ENCODE measurements at regions not wholly inside any gene's neighbourhood (a gene's known extent, or its start where the extent isn't known, plus 50 kb on each side); places are given as distances from the start of the nearest gene placed in this dataset.

GRCh38 chr5:119996128-119996527 lies 366.8 kb downstream of the FAM170A start:
- no peaks in the 10 kb centered on the region for H3K79me2 ChIP-seq (ENCODE audit: insufficient read depth)
- no peaks in the 10 kb centered on the region for H3K9me2 ChIP-seq
- no peaks in the 10 kb centered on the region for H3K36me3 ChIP-seq (replicated peaks in 1 of 2; ENCODE audit: control insufficient read depth in 1 of 2, insufficient read depth in 2 of 2, low read length in 1 of 2)
- H4K20me1 ChIP-seq (ENCODE audit: insufficient read depth) = no peaks in the 10 kb centered on the region
- CTCF ChIA-PET = interaction anchor here (1.2 kb wide), 1 partner anchor 9 kb away, joined by 3 read pairs; no protein-coding TSS in a partner anchor
- no peak overlapping the region for H3K4me3 ChIP-seq (ENCODE audit: low read depth in 2 of 2, low read length in 1 of 2)
- no peak overlapping the region for H3K4me2 ChIP-seq
- no peaks in the 10 kb centered on the region for H3K9me3 ChIP-seq
- no peaks in the 10 kb centered on the region for H3F3A ChIP-seq (replicated peaks; ENCODE audit: insufficient read depth)
- H2AFZ ChIP-seq (ENCODE audit: low read depth) = no peak overlapping the region
- TF ChIP-seq FOXJ3 (CRISPR knock-in tag; IDR thresholded peaks at IDR 0.05) (no peak), TCF12 (IDR thresholded peaks at IDR 0.05) (peak; percentile 50; the same call in 1 of the 2 replicates)
- TF ChIP-seq, protein P1, sequence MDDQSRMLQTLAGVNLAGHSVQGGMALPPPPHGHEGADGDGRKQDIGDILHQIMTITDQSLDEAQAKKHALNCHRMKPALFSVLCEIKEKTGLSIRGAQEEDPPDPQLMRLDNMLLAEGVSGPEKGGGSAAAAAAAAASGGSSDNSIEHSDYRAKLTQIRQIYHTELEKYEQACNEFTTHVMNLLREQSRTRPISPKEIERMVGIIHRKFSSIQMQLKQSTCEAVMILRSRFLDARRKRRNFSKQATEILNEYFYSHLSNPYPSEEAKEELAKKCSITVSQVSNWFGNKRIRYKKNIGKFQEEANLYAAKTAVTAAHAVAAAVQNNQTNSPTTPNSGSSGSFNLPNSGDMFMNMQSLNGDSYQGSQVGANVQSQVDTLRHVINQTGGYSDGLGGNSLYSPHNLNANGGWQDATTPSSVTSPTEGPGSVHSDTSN (IDR thresholded peaks at IDR 0.05) = peak; percentile 17; the same call in 1 of the 2 replicates
- no peaks in the 10 kb centered on the region; a peak in 2 of 4 replicates for H3K4me1 ChIP-seq (ENCODE audit: control insufficient read depth in 1 of 2, insufficient read depth in 2 of 2, low read depth in 1 of 2, low read length in 1 of 2)
- POLR2A ChIA-PET = no interaction called here
- no peaks in the 10 kb centered on the region for H3K27me3 ChIP-seq (ENCODE audit: insufficient read depth)
- H3K9ac ChIP-seq = no peak overlapping the region
- DNase-seq = no peak
- no peak overlapping the region for H3K27ac ChIP-seq (ENCODE audit: low read depth in 2 of 2, low read length in 1 of 2)
- 59% methylated on average over 2 of the region's 2 CpGs for WGBS (ENCODE audit: low lambda C conversion rate)

DNA sequence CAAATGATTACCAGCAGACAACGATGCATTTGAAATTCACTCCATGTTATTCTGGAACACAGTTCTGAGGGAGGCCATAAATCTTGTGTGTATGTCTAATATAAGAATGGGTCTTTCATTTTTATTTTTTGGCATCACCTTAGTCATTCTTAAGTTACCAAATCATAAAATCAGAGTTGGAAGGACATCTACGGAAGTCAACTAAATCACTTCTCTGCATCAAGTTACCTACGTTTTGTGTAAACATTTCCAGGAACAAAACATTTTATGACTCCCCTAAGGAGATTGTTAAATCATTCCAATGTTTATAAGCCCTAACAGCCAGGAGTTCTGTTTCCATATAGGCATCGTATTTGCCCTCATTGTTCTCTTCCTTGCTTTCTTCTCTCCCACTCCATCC lies 378.2 kb downstream of the FAM170A start:
- Histone ChIP-seq H3K27ac (ENCODE audit: low read depth in 2 of 2, low read length in 1 of 2) (no peak overlapping the region), H3K4me2 (no peak overlapping the region), H2AFZ (ENCODE audit: low read depth) (0 out of 2 replicates have a peak overlapping the region, but pooled peaks have one; percentile 25), H3K27me3 (ENCODE audit: insufficient read depth) (no peaks in the 10 kb centered on the region), H3K9me3 (no peaks in the 10 kb centered on the region), H3K79me2 (ENCODE audit: insufficient read depth) (no peaks in the 10 kb centered on the region), H3K9me2 (no peaks in the 10 kb centered on the region), H3K36me3 (replicated peaks in 1 of 2; ENCODE audit: control insufficient read depth in 1 of 2, insufficient read depth in 2 of 2, low read length in 1 of 2) (no peaks in the 10 kb centered on the region), H3K4me3 (ENCODE audit: low read depth in 2 of 2, low read length in 1 of 2) (no peak overlapping the region), H4K20me1 (ENCODE audit: insufficient read depth) (no peaks in the 10 kb centered on the region), H3K9ac (no peak overlapping the region), H3K4me1 (ENCODE audit: control insufficient read depth in 1 of 2, insufficient read depth in 2 of 2, low read depth in 1 of 2, low read length in 1 of 2) (no peaks in the 10 kb centered on the region), H3F3A (replicated peaks; ENCODE audit: insufficient read depth) (no peaks in the 10 kb centered on the region)
- POLR2A ChIA-PET = no interaction called here
- DNase-seq = no peak
- CTCF ChIA-PET = no interaction called here
- TF ChIP-seq, protein P1 (IDR thresholded peaks at IDR 0.05) = no peak
- TF ChIP-seq RAD21 (IDR thresholded peaks at IDR 0.05; ENCODE audit: low read length) (no peak), FOXJ3 (CRISPR knock-in tag; IDR thresholded peaks at IDR 0.05) (no peak), RXRA (IDR thresholded peaks at IDR 0.05; ENCODE audit: borderline replicate concordance, low read depth) (no peak), RCOR1 (IDR thresholded peaks at IDR 0.05; ENCODE audit: low read length) (no peak), USF2 (IDR thresholded peaks at IDR 0.05; ENCODE audit: borderline replicate concordance, low read depth, low read length) (no peak), GABPA (IDR thresholded peaks at IDR 0.05; ENCODE audit: low read depth) (no peak), EP300 (IDR thresholded peaks at IDR 0.05; ENCODE audit: borderline replicate concordance in 1 of 2, low read depth in 1 of 2, low read length in 1 of 2) (no peak), TCF12 (IDR thresholded peaks at IDR 0.05) (no peak), ELF1 (IDR thresholded peaks at IDR 0.05) (no peak), MEF2A (IDR thresholded peaks at IDR 0.05; ENCODE audit: borderline replicate concordance, low read depth) (no peak), IRF3 (IDR thresholded peaks at IDR 0.05; ENCODE audit: low read depth, low read length) (no peak)
- TF ChIP-seq, protein P2, sequence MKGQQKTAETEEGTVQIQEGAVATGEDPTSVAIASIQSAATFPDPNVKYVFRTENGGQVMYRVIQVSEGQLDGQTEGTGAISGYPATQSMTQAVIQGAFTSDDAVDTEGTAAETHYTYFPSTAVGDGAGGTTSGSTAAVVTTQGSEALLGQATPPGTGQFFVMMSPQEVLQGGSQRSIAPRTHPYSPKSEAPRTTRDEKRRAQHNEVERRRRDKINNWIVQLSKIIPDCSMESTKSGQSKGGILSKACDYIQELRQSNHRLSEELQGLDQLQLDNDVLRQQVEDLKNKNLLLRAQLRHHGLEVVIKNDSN (IDR thresholded peaks at IDR 0.05; ENCODE audit: borderline replicate concordance, low read depth) = no peak
- 76% methylated on average over 4 of the region's 4 CpGs for WGBS (ENCODE audit: low lambda C conversion rate)
